Transverse colon (tissue), 3 donors: ENCODE measurements at regions not wholly inside any gene's neighbourhood (a gene's known extent, or its start where the extent isn't known, plus 50 kb on each side); places are given as distances from the start of the nearest gene placed in this dataset.
"Not testable (repeated sequence)": the region's sequence is repeated elsewhere in the genome, so short reads cannot be mapped to it uniquely, and the experiment has no call there.

Source experiments
- EP300 ChIP-seq: sonication (generic); formaldehyde crosslinking; IDR thresholded peaks from one replicate; pipeline ENCODE4 v1.6.1; 2017; ENCODE audit warnings: antibody characterized with exemption, low read depth
- TF ChIP-seq, protein P1 (sequence below), 5 experiments: fragments of 200-600 bp in 3 of 5; fragments of 450-650 bp in 2 of 5; sonication (generic) in 3 of 5; IDR thresholded peaks; 1 replicate in 2 of 5; 2 replicates in 3 of 5; pipeline ENCODE4 v1.5.1; 2016 to 2017; ENCODE audit warnings: antibody characterized with exemption in 5 of 5, inconsistent platforms in 3 of 5, mild to moderate bottlenecking in 2 of 5, moderate library complexity in 1 of 5

DNA sequence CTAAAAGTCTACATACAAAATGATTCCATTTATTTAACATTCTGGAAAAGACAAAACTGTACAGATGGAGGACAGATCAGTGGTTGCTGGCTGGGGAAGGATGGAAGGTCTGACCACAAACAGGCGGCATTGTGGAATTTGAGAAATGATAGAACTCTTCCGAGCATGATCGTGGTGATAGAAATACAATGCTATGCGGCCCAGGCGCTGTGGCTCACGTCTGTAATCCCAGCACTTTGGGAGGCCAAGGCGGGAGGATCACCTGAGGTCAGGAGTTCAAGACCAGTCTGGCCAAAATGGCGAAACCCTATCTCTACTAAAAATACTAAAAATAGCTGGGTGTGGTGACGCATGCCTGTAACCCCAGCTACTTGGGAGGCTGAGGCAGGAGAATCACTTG is 264.6 kb downstream of the ARHGAP12 start:
- not testable (repeated sequence) for TF ChIP-seq EP300
- TF ChIP-seq, protein P1, sequence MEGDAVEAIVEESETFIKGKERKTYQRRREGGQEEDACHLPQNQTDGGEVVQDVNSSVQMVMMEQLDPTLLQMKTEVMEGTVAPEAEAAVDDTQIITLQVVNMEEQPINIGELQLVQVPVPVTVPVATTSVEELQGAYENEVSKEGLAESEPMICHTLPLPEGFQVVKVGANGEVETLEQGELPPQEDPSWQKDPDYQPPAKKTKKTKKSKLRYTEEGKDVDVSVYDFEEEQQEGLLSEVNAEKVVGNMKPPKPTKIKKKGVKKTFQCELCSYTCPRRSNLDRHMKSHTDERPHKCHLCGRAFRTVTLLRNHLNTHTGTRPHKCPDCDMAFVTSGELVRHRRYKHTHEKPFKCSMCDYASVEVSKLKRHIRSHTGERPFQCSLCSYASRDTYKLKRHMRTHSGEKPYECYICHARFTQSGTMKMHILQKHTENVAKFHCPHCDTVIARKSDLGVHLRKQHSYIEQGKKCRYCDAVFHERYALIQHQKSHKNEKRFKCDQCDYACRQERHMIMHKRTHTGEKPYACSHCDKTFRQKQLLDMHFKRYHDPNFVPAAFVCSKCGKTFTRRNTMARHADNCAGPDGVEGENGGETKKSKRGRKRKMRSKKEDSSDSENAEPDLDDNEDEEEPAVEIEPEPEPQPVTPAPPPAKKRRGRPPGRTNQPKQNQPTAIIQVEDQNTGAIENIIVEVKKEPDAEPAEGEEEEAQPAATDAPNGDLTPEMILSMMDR (IDR thresholded peaks at IDR 0.05) = not testable (repeated sequence)
